HG02970 (cell line): ENCODE measurements at regions not wholly inside any gene's neighbourhood (a gene's known extent, or its start where the extent isn't known, plus 50 kb on each side); places are given as distances from the start of the nearest gene placed in this dataset.
"Not testable (repeated sequence)": the region's sequence is repeated elsewhere in the genome, so short reads cannot be mapped to it uniquely, and the experiment has no call there.

Source experiments
- ATAC-seq: cut with Tn5 transposase; IDR thresholded peaks from one replicate; pipeline ENCODE4 v1.9.1; 2021; ENCODE audit warnings: mild to moderate bottlenecking, moderate library complexity, moderate number of reproducible peaks; ENCODE audit not compliant: unreplicated experiment, low FRiP score

GRCh38 chr13:19362946-19363510 lies 181.4 kb upstream of the TUBA3C start:
- ATAC-seq: no peak

- ATAC-seq: not testable (repeated sequence)
Measured at GRCh38 chr13:19359697-19360096, 178.1 kb upstream of the TUBA3C start.

GRCh38 chr13:19345916-19346422 lies 164.3 kb upstream of the TUBA3C start:
- ATAC-seq: no peak

- no peak for ATAC-seq
Measured at GRCh38 chr13:19345158-19345557, 163.5 kb upstream of the TUBA3C start.

GRCh38 chr13:19344585-19345120 lies 163.0 kb upstream of the TUBA3C start:
- peak; percentile 59 for ATAC-seq

- no peak for ATAC-seq
Measured at GRCh38 chr13:19332378-19332777, 150.8 kb upstream of the TUBA3C start.

- ATAC-seq: no peak
Measured at GRCh38 chr13:19329365-19329764, 147.7 kb upstream of the TUBA3C start.

- no peak for ATAC-seq
Measured at GRCh38 chr13:19324325-19324724, 142.7 kb upstream of the TUBA3C start.

GRCh38 chr13:19321222-19321621 lies 139.6 kb upstream of the TUBA3C start:
- ATAC-seq: no peak

- ATAC-seq: no peak
Measured at GRCh38 chr13:19305434-19305833, 123.8 kb upstream of the TUBA3C start.

- no peak for ATAC-seq
Measured at GRCh38 chr13:19289180-19289579, 107.6 kb upstream of the TUBA3C start.

- ATAC-seq: no peak
Measured at GRCh38 chr13:19283836-19284235, 102.2 kb upstream of the TUBA3C start.

GRCh38 chr13:19268331-19268730 lies 86.7 kb upstream of the TUBA3C start:
- no peak for ATAC-seq

- no peak for ATAC-seq
Measured at GRCh38 chr13:19267746-19268145, 86.1 kb upstream of the TUBA3C start.

- ATAC-seq: no peak
Measured at GRCh38 chr13:19266979-19267378, 85.4 kb upstream of the TUBA3C start.

- no peak for ATAC-seq
Measured at GRCh38 chr13:19264711-19265110, 83.1 kb upstream of the TUBA3C start.

GRCh38 chr13:19252381-19252780 lies 70.8 kb upstream of the TUBA3C start:
- no peak for ATAC-seq

- no peak for ATAC-seq
Measured at GRCh38 chr13:19239114-19239860, 57.7 kb upstream of the TUBA3C start.
